ENCODE measurements at regions not wholly inside any gene's neighbourhood (a gene's known extent, or its start where the extent isn't known, plus 50 kb on each side); places are given as distances from the start of the nearest gene placed in this dataset.
"Not testable (repeated sequence)": the region's sequence is repeated elsewhere in the genome, so short reads cannot be mapped to it uniquely, and the experiment has no call there.

DNA sequence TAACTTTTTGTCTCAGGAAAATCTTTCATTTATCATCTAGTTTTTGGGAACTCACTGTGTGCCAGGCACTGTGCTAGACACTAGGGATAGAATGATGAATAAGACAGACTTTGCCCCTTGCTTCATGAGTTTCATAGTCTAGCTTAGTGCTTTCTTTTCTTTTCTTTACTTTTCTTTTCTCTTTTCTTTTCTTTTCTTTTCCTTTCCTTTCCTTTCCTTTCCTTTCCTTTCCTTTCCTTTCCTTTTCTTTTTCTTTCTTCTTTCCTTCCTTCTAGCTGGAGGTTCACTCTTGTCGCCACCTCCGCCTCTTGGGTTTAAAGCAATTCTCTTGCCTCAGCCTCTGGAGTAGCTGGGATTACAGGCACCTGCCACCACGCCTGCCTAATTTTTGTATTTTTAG lies 172.9 kb downstream of the EDEM1 start:
- TF ChIP-seq, protein P1, sequence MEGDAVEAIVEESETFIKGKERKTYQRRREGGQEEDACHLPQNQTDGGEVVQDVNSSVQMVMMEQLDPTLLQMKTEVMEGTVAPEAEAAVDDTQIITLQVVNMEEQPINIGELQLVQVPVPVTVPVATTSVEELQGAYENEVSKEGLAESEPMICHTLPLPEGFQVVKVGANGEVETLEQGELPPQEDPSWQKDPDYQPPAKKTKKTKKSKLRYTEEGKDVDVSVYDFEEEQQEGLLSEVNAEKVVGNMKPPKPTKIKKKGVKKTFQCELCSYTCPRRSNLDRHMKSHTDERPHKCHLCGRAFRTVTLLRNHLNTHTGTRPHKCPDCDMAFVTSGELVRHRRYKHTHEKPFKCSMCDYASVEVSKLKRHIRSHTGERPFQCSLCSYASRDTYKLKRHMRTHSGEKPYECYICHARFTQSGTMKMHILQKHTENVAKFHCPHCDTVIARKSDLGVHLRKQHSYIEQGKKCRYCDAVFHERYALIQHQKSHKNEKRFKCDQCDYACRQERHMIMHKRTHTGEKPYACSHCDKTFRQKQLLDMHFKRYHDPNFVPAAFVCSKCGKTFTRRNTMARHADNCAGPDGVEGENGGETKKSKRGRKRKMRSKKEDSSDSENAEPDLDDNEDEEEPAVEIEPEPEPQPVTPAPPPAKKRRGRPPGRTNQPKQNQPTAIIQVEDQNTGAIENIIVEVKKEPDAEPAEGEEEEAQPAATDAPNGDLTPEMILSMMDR (IDR thresholded peaks at IDR 0.05): no peak
- TF ChIP-seq POLR2A (IDR thresholded peaks at IDR 0.05): no peak
- TF ChIP-seq POLR2AphosphoS5 (IDR thresholded peaks at IDR 0.05): no peak
- intact Hi-C loops (cut with DNase I; ENCODE audit: low total_unique reads): no loop called here

DNA sequence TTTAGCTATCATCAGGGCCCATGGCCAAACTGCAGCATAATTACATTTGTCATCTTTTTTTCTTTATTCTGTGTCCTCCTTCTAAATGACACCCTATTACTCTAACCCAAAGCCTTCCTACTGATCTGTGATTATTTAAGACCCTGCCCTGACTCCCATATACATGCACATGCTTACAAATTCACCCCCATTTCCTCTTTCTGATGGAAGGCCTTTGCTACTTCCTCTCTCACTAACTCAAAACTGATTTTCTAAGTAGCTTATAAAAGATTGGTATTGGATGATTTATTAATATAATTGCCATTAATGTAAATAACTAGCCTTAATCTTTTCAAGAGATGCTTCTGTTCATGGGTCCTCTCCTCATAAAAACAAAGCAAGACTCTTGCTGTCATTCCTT lies 179.2 kb downstream of the EDEM1 start:
- TF ChIP-seq, protein P1 (IDR thresholded peaks at IDR 0.05): no peak
- TF ChIP-seq POLR2AphosphoS5 (IDR thresholded peaks at IDR 0.05): no peak
- TF ChIP-seq POLR2A (IDR thresholded peaks at IDR 0.05): no peak
- DNase-seq (ENCODE audit: low spot score in 2 of 2): no peak
- H3K36me3 ChIP-seq: no peaks in the 10 kb centered on the region

More for the DNA sequence above, 172.9 kb downstream of the EDEM1 start:
- DNase-seq (ENCODE audit: low spot score in 2 of 2): no peak
- Histone ChIP-seq H3K9me3 (peaks cover 0 to 11% of the 10 kb centered on the region in 2 donors), H3K4me1 (no peaks in the 10 kb centered on the region), H3K4me3 (no peak overlapping the region), H3K36me3 (no peaks in the 10 kb centered on the region), H3K27ac (no peak overlapping the region), H3K27me3 (no peaks in the 10 kb centered on the region)

DNA sequence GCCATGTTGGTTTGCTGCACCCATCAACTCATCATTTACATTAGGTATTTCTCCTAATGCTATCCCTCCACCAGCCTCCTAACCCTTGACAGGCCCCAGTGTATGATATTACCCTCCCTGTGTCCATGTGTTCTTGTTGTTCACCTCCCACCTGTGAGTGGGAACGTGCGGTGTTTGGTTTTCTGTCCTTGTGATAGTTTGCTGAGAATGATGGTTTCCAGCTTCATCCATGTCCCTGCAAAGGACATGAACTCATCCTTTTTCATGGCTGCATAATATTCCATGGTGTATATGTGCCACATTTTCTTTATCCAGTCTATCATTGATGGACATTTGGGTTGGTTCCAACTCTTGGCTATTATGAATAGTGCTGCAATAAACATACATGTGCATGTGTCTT lies 184.0 kb downstream of the EDEM1 start:
- H3K36me3 ChIP-seq; H3K27me3 ChIP-seq; H3K4me3 ChIP-seq; H3K4me1 ChIP-seq; DNase-seq (ENCODE audit: low spot score in 2 of 2); H3K27ac ChIP-seq; intact Hi-C loops (cut with DNase I; ENCODE audit: low total_unique reads); H3K9me3 ChIP-seq: not testable (repeated sequence)

More for the DNA sequence above, 179.2 kb downstream of the EDEM1 start:
- Histone ChIP-seq H3K9me3 (no peaks in the 10 kb centered on the region), H3K4me3 (no peak overlapping the region), H3K27ac (no peak overlapping the region), H3K27me3 (no peaks in the 10 kb centered on the region), H3K4me1 (no peaks in the 10 kb centered on the region)
- intact Hi-C loops (cut with DNase I; ENCODE audit: low total_unique reads): no loop called here

DNA sequence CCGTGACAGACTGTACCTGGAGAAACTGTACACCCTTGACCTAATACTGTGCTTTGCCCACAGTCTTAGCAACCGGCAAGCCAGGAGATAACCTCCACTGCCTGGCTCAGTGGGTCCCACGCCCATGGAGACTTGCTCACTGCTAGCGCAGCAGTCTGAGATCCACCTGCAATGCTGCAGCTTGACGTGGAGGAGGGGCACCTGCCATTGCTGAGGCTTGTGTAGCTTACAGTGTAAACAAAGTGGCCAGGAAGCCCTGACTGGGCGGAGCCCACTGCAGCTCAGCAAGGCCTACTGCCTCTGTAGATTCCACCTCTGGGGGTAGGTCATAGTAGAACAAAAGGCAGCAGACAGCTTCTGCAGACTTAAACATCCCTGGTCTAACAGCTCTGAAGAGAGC lies 189.3 kb downstream of the EDEM1 start:
- no peak for TF ChIP-seq POLR2AphosphoS5 (IDR thresholded peaks at IDR 0.05)
- no peak for TF ChIP-seq POLR2A (IDR thresholded peaks at IDR 0.05)
- TF ChIP-seq, protein P1 (IDR thresholded peaks at IDR 0.05): no peak
- H3K4me1 ChIP-seq: no peaks in the 10 kb centered on the region
- H3K27me3 ChIP-seq: no peaks in the 10 kb centered on the region
- H3K27ac ChIP-seq: no peak overlapping the region
- intact Hi-C loops (cut with DNase I; ENCODE audit: low total_unique reads): no loop called here
- no peaks in the 10 kb centered on the region for H3K36me3 ChIP-seq
- DNase-seq (ENCODE audit: low spot score in 2 of 2): no peak
- no peak overlapping the region for H3K4me3 ChIP-seq
- no peaks in the 10 kb centered on the region for H3K9me3 ChIP-seq

DNA sequence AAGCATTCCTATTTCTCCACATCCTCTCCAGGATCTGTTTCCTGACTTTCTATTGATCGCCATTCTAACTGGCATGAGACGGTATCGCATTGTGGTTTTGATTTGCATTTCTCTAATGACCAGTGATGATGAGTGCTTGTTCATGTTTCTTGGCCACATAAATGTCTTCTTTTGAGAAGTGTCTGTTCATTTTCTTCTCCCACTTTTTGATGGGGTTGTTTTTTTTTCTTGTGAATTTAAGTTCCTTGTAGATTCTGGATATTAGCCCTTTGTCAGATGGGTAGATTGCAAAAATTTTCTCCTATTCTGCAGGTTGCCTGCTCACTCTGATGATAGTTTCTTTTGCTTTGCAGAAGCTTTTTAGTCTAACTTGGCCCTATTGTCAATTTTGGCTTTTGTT lies 191.8 kb downstream of the EDEM1 start:
- H3K9me3 ChIP-seq; intact Hi-C loops (cut with DNase I; ENCODE audit: low total_unique reads); H3K36me3 ChIP-seq; DNase-seq (ENCODE audit: low spot score in 2 of 2); H3K27me3 ChIP-seq; H3K4me3 ChIP-seq; H3K4me1 ChIP-seq; H3K27ac ChIP-seq: not testable (repeated sequence)

DNA sequence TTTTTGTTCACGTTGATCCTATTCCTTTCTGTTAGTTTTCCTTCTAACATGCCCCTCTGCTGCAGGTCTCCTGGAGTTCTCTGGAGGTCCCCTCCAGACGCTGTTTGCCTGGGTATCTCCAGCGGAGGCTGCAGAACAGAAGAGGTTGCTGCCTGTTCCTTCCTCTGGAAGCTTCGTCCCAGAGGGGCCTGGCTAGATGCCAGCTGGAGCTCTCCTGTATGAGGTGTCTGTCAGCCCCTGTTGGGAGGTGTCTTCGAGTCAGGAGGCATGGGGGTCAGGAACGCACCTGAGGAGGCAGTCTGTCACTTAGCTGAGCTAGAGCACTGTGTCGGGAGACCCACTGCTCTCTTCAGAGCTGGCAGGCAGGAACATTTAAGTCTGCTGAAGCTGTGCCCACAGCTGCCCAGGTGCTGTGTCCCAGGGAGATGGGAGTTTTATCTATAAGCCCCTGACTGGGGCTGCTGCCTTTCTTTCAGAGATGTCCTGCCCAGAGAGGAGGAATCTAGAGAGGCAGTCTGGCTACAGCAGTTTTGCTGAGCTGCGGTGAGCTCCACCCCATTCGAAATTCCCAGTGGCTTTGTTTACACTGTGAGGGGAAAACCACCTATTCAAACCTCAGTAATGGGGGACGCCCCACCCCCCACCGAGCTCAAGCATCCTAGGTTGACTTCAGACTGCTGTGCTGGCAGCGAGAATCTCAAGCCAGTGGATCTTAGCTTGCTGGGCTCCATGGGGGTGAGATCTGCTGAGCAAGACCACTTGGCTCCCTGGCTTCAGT lies 196.2 kb downstream of the EDEM1 start:
- H3K27ac ChIP-seq; H3K36me3 ChIP-seq; H3K4me3 ChIP-seq; DNase-seq (ENCODE audit: low spot score in 2 of 2); H3K27me3 ChIP-seq; H3K9me3 ChIP-seq; intact Hi-C loops (cut with DNase I; ENCODE audit: low total_unique reads); H3K4me1 ChIP-seq: not testable (repeated sequence)
